IgD-negative memory B cell (primary cell): ENCODE measurements at regions not wholly inside any gene's neighbourhood (a gene's known extent, or its start where the extent isn't known, plus 50 kb on each side); places are given as distances from the start of the nearest gene placed in this dataset.

Experiments
- H3K27ac Mint-ChIP-seq, 3 donors: one replicate each; pipeline ENCODE4 v1.8.0; 2020 to 2022; ENCODE audit warnings: mild to moderate bottlenecking in 3 of 3, mixed read lengths in 3 of 3, moderate library complexity in 1 of 3
- H3K27me3 Mint-ChIP-seq: one replicate; pipeline ENCODE4 v1.8.0; 2021; ENCODE audit warnings: mixed read lengths
- H3K36me3 Mint-ChIP-seq: one replicate; pipeline ENCODE4 v1.8.0; 2020; ENCODE audit warnings: mild to moderate bottlenecking, mixed read lengths
- H3K4me1 Mint-ChIP-seq, 3 donors: one replicate each; pipeline ENCODE4 v1.8.0; 2020 to 2022; ENCODE audit warnings: mixed read lengths in 3 of 3, mild to moderate bottlenecking in 1 of 3
- H3K4me3 Mint-ChIP-seq, 4 donors: one replicate each; pipeline ENCODE4 v1.8.0; 2020 to 2022; ENCODE audit warnings: mild to moderate bottlenecking in 4 of 4, mixed read lengths in 4 of 4, moderate library complexity in 3 of 4
- H3K9me3 Mint-ChIP-seq, 3 donors: one replicate each; pipeline ENCODE4 v1.8.0; 2020 to 2021; ENCODE audit warnings: mixed read lengths in 3 of 3, mild to moderate bottlenecking in 1 of 3

GRCh38 chr16:86786994-86787393 lies 208.6 kb downstream of the FOXL1 start:
- no peaks in the 10 kb centered on the region for H3K36me3 Mint-ChIP-seq
- H3K27ac Mint-ChIP-seq, result no peak overlapping the region
- no peaks in the 10 kb centered on the region for H3K4me1 Mint-ChIP-seq

DNA sequence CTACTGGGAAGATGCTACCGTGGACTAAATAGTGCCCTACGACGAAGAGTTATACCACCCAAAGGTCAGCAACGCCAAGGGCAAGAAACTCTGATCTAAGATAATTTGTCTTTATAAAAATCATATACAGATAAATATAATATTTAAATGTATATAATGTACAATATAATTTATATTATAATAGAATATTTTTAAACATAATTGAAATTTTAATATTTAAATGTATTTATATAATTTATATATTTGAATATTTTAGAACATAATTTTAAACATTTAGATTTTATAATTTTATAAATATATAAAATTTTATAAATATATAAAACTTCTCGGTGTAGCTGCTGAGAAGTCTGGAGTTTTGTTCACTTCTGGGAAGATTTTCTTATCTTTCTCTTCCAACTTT lies 209.2 kb downstream of the FOXL1 start:
- Mint-ChIP-seq H3K4me3 (no peak overlapping the region), H3K27me3 (peaks cover 3% of the 10 kb centered on the region), H3K9me3 (no peaks in the 10 kb centered on the region), H3K27ac (no peak overlapping the region), H3K4me1 (no peaks in the 10 kb centered on the region), H3K36me3 (no peaks in the 10 kb centered on the region)

More at GRCh38 chr16:86786994-86787393, 208.6 kb downstream of the FOXL1 start:
- H3K9me3 Mint-ChIP-seq, result no peaks in the 10 kb centered on the region
- H3K27me3 Mint-ChIP-seq, result peaks cover 3% of the 10 kb centered on the region
- no peak overlapping the region for H3K4me3 Mint-ChIP-seq

- Mint-ChIP-seq H3K27ac (no peak overlapping the region), H3K4me1 (no peaks in the 10 kb centered on the region), H3K36me3 (no peaks in the 10 kb centered on the region), H3K4me3 (no peak overlapping the region), H3K9me3 (no peaks in the 10 kb centered on the region), H3K27me3 (peaks cover 4% of the 10 kb centered on the region)
These were observed 211.3 kb downstream of the FOXL1 start for GRCh38 chr16:86789621-86790051.

GRCh38 chr16:86791287-86792035 lies 213.1 kb downstream of the FOXL1 start:
- no peaks in the 10 kb centered on the region for H3K4me1 Mint-ChIP-seq
- H3K4me3 Mint-ChIP-seq, result no peak overlapping the region
- H3K27me3 Mint-ChIP-seq, result peaks cover 6% of the 10 kb centered on the region
- H3K36me3 Mint-ChIP-seq, result no peaks in the 10 kb centered on the region
- no peaks in the 10 kb centered on the region for H3K9me3 Mint-ChIP-seq
- H3K27ac Mint-ChIP-seq, result no peak overlapping the region

- Mint-ChIP-seq H3K36me3 (no peaks in the 10 kb centered on the region), H3K27me3 (peaks cover 12% of the 10 kb centered on the region), H3K27ac (no peak overlapping the region), H3K9me3 (peaks cover 0 to 1% (median 0%) of the 10 kb centered on the region in 3 donors), H3K4me3 (no peak overlapping the region), H3K4me1 (no peaks in the 10 kb centered on the region)
These were observed 216.0 kb downstream of the FOXL1 start for GRCh38 chr16:86794216-86794864.

DNA sequence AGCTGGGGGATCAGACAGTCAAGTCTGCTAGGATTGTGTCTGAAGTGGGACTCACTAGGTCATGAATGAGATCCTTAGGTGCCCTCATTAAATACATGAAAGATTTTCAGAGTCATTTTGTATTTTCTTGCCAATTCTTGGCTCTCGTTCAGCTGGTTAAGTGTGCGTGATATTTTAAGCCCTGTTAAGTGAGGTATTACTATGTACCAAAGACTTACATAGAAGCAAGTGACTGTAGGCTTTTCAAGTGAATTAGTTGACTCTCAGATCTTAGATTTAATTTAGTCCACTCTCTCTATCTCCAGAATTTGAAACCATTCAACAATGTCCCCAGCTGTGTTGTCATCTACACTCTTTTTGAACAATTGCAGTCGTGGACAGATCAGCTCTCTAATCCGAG lies 219.4 kb downstream of the FOXL1 start:
- Mint-ChIP-seq H3K27me3 (peaks cover 10% of the 10 kb centered on the region), H3K27ac (no peak overlapping the region), H3K4me3 (no peak overlapping the region), H3K9me3 (peaks cover 0 to 3% (median 0%) of the 10 kb centered on the region in 3 donors), H3K4me1 (no peaks in the 10 kb centered on the region), H3K36me3 (no peaks in the 10 kb centered on the region)

GRCh38 chr16:86798247-86799041 lies 220.1 kb downstream of the FOXL1 start:
- Mint-ChIP-seq H3K9me3 (peaks cover 0 to 3% (median 0%) of the 10 kb centered on the region in 3 donors), H3K27ac (no peak overlapping the region), H3K4me3 (no peak overlapping the region), H3K36me3 (no peaks in the 10 kb centered on the region), H3K27me3 (peaks cover 10% of the 10 kb centered on the region), H3K4me1 (no peaks in the 10 kb centered on the region)

- Mint-ChIP-seq H3K9me3 (peaks cover 0 to 3% (median 0%) of the 10 kb centered on the region in 3 donors), H3K36me3 (no peaks in the 10 kb centered on the region), H3K4me3 (no peak overlapping the region), H3K27ac (no peak overlapping the region), H3K4me1 (no peaks in the 10 kb centered on the region), H3K27me3 (peaks cover 10% of the 10 kb centered on the region)
These were observed 221.0 kb downstream of the FOXL1 start for GRCh38 chr16:86799367-86799766.

DNA sequence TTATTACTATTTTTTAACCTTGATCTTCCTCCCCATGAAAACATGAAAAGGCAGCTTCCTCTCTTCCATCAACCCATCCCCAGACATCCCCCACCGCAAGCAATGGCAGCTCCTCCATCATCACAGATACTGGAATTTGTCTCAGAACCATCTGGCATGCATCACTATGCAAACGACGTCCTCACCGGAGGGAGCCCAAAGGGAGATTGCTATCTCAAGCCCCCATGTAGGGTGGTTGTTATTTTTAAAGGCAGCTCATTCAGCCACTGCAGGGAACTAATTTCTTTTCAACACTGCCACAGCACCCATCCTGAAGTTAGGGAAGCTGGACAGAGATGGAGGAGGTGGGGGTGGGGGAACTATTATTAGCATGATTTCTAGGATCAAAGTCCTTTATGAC lies 222.5 kb downstream of the FOXL1 start:
- Mint-ChIP-seq H3K36me3 (no peaks in the 10 kb centered on the region), H3K4me1 (no peaks in the 10 kb centered on the region), H3K27ac (no peak overlapping the region), H3K27me3 (peaks cover 7% of the 10 kb centered on the region), H3K9me3 (peaks cover 0 to 3% (median 2%) of the 10 kb centered on the region in 3 donors), H3K4me3 (no peak overlapping the region)

GRCh38 chr16:86802013-86802412 lies 223.7 kb downstream of the FOXL1 start:
- Mint-ChIP-seq H3K27me3 (peaks cover 12% of the 10 kb centered on the region), H3K4me1 (no peaks in the 10 kb centered on the region), H3K9me3 (peaks cover 0 to 3% (median 3%) of the 10 kb centered on the region in 3 donors), H3K36me3 (no peaks in the 10 kb centered on the region), H3K4me3 (no peak overlapping the region), H3K27ac (no peak overlapping the region)

DNA sequence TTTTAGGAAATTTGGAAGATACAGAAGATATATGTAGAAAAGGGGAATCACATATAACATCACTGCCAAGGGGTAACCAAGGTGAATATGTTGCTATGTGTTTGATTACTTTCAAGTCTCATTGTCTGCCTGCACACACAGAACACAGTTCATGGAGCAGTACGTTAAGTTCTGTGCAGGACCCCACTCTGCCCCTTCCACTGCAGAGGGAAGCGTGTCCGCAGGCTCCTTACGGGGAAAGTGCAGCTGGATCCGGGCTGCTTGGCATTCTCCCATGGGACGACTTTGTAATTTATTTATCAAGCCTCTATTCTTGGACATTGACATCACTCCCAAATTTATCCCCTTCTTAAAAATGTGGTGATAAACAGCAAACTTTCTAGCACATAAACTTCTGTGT lies 226.8 kb downstream of the FOXL1 start:
- H3K27me3 Mint-ChIP-seq, result peaks cover 11% of the 10 kb centered on the region
- no peak overlapping the region for H3K4me3 Mint-ChIP-seq
- peaks cover 0 to 3% (median 0%) of the 10 kb centered on the region in 3 donors for H3K9me3 Mint-ChIP-seq
- H3K36me3 Mint-ChIP-seq, result no peaks in the 10 kb centered on the region
- H3K4me1 Mint-ChIP-seq, result no peaks in the 10 kb centered on the region
- no peak overlapping the region for H3K27ac Mint-ChIP-seq

GRCh38 chr16:86806181-86806837 lies 228.0 kb downstream of the FOXL1 start:
- no peak overlapping the region for H3K4me3 Mint-ChIP-seq
- no peaks in the 10 kb centered on the region for H3K36me3 Mint-ChIP-seq
- H3K4me1 Mint-ChIP-seq, result no peaks in the 10 kb centered on the region
- peaks cover 11% of the 10 kb centered on the region for H3K27me3 Mint-ChIP-seq
- H3K9me3 Mint-ChIP-seq, result peaks cover 0 to 3% (median 0%) of the 10 kb centered on the region in 3 donors
- H3K27ac Mint-ChIP-seq, result no peak overlapping the region

DNA sequence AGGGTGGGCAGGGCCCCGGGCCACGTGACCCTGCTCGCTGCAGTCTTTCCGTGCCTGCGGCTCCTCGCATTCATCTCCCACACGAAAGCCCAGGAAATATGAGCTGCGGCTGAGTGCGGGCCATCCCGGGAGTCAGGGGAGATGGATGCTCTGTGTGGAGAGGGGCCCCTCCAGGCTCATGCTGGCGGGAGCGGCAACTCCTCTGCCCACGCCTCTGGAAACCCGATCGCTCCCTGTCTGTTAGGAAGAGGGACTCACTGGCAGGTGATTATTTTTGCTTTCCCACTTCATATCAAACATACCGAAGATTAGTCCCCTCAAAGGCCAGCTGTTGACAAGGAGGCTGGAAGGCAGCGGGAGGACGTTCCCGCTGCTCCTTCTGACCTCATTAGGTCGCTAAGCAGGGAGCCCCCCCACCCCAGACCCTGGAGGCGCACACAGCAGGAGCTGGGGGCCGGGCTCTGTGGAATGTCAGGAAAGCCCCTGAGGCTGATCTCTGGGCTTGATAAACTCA lies 228.5 kb downstream of the FOXL1 start:
- H3K4me1 Mint-ChIP-seq, result no peaks in the 10 kb centered on the region
- H3K27me3 Mint-ChIP-seq, result peaks cover 11% of the 10 kb centered on the region
- peaks cover 0 to 3% (median 0%) of the 10 kb centered on the region in 3 donors for H3K9me3 Mint-ChIP-seq
- H3K36me3 Mint-ChIP-seq, result no peaks in the 10 kb centered on the region
- H3K4me3 Mint-ChIP-seq, result no peak overlapping the region
- H3K27ac Mint-ChIP-seq, result no peak overlapping the region

GRCh38 chr16:86808863-86809444 lies 230.6 kb downstream of the FOXL1 start:
- Mint-ChIP-seq H3K9me3 (peaks cover 0 to 3% (median 0%) of the 10 kb centered on the region in 3 donors), H3K36me3 (no peaks in the 10 kb centered on the region), H3K4me1 (no peaks in the 10 kb centered on the region), H3K27ac (no peak overlapping the region), H3K4me3 (no peak overlapping the region), H3K27me3 (peaks cover 11% of the 10 kb centered on the region)
